GM23338 (cell line): ENCODE measurements at regions not wholly inside any gene's neighbourhood (a gene's known extent, or its start where the extent isn't known, plus 50 kb on each side); places are given as distances from the start of the nearest gene placed in this dataset.

Source experiments
- EZH2phosphoT487 ChIP-seq: fragments of 200-600 bp; sonication (generic); IDR thresholded peaks from one replicate; pipeline ENCODE4 v1.8.1; 2018; ENCODE audit warnings: antibody characterized with exemption; ENCODE audit not compliant: unreplicated experiment
- POLR2AphosphoS5 ChIP-seq: IDR thresholded peaks from 2 replicates; pipeline ENCODE4 v1.6.1; 2016; ENCODE audit warnings: antibody characterized with exemption, low read depth
- TF ChIP-seq, protein P1 (sequence below), 2 experiments: fragments of 200-600 bp in 1 of 2; sonication (generic) in 1 of 2; conservative IDR thresholded peaks; 2 replicates each; pipeline versions ENCODE4 v1.5.1 to v1.6.1; 2016 to 2017; ENCODE audit warnings: antibody characterized with exemption in 2 of 2, low read depth in 2 of 2, mild to moderate bottlenecking in 2 of 2, moderate library complexity in 1 of 2
- TF ChIP-seq, protein P2 (sequence below): IDR thresholded peaks from one replicate; pipeline ENCODE4 v1.6.1; 2018; ENCODE audit warnings: antibody characterized with exemption; ENCODE audit not compliant: unreplicated experiment

DNA sequence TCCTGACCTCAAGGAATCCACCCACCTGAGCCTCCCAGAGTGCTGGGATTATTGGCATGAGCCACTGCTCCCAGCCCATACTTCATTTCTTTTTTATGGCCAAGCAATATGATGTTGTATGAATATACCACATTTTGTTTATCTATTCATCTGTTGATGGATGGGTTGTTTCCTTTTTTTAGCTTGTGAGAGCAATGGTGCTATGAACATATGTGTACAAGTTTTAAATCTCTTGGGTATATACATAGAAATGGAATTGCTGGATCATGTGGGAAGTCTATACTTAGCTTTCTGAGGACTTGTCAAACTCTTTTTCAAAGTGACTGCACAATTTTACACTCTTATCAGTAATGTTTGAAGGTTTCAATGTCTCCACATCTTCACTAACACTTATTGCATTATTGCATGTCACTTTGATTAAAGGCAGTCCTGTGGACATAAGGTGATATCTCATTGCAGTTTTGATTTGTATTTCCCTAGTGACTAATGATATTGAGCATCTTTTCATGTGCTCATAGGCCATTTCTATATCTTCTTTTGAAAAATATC lies 167.1 kb upstream of the SPHKAP start:
- TF ChIP-seq, protein P1, sequence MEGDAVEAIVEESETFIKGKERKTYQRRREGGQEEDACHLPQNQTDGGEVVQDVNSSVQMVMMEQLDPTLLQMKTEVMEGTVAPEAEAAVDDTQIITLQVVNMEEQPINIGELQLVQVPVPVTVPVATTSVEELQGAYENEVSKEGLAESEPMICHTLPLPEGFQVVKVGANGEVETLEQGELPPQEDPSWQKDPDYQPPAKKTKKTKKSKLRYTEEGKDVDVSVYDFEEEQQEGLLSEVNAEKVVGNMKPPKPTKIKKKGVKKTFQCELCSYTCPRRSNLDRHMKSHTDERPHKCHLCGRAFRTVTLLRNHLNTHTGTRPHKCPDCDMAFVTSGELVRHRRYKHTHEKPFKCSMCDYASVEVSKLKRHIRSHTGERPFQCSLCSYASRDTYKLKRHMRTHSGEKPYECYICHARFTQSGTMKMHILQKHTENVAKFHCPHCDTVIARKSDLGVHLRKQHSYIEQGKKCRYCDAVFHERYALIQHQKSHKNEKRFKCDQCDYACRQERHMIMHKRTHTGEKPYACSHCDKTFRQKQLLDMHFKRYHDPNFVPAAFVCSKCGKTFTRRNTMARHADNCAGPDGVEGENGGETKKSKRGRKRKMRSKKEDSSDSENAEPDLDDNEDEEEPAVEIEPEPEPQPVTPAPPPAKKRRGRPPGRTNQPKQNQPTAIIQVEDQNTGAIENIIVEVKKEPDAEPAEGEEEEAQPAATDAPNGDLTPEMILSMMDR (conservative IDR thresholded peaks at IDR 0.05; ENCODE audit: low read depth in 2 of 2), result no peak
- no peak for TF ChIP-seq EZH2phosphoT487
- no peak for TF ChIP-seq POLR2AphosphoS5
- TF ChIP-seq, protein P2, sequence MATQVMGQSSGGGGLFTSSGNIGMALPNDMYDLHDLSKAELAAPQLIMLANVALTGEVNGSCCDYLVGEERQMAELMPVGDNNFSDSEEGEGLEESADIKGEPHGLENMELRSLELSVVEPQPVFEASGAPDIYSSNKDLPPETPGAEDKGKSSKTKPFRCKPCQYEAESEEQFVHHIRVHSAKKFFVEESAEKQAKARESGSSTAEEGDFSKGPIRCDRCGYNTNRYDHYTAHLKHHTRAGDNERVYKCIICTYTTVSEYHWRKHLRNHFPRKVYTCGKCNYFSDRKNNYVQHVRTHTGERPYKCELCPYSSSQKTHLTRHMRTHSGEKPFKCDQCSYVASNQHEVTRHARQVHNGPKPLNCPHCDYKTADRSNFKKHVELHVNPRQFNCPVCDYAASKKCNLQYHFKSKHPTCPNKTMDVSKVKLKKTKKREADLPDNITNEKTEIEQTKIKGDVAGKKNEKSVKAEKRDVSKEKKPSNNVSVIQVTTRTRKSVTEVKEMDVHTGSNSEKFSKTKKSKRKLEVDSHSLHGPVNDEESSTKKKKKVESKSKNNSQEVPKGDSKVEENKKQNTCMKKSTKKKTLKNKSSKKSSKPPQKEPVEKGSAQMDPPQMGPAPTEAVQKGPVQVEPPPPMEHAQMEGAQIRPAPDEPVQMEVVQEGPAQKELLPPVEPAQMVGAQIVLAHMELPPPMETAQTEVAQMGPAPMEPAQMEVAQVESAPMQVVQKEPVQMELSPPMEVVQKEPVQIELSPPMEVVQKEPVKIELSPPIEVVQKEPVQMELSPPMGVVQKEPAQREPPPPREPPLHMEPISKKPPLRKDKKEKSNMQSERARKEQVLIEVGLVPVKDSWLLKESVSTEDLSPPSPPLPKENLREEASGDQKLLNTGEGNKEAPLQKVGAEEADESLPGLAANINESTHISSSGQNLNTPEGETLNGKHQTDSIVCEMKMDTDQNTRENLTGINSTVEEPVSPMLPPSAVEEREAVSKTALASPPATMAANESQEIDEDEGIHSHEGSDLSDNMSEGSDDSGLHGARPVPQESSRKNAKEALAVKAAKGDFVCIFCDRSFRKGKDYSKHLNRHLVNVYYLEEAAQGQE, result no peak
